C4-2B (cell line): ENCODE measurements at regions not wholly inside any gene's neighbourhood (a gene's known extent, or its start where the extent isn't known, plus 50 kb on each side); places are given as distances from the start of the nearest gene placed in this dataset.

Source experiments
- ZFX ChIP-seq: fragments of 450-650 bp; IDR thresholded peaks from 2 replicates; pipeline ENCODE4 v1.6.1; 2017
- TF ChIP-seq, protein P1 (sequence below): fragments of 450-650 bp; conservative IDR thresholded peaks from 2 replicates; pipeline ENCODE4 v1.5.1; 2017; ENCODE audit warnings: mild to moderate bottlenecking

DNA sequence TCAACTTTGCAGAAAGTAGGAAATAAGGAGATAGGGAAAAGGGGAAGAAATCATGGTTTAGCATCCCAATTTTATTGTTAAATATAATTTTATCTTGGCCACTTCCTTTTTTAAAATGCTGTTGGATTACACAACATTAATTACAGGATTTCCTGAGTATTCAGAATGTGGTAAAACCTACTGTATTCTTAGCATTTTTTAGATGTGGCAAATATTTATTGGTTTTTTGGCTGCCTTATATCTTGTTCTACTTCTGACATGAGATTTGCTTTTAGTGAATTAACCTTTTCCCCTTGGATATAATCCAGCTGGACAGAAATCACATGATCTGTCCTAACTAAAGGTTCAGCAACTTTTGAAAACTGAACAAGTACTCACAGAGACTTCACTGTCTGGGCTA, 104.9 kb downstream of the PTGS2 start:
- TF ChIP-seq, protein P1, sequence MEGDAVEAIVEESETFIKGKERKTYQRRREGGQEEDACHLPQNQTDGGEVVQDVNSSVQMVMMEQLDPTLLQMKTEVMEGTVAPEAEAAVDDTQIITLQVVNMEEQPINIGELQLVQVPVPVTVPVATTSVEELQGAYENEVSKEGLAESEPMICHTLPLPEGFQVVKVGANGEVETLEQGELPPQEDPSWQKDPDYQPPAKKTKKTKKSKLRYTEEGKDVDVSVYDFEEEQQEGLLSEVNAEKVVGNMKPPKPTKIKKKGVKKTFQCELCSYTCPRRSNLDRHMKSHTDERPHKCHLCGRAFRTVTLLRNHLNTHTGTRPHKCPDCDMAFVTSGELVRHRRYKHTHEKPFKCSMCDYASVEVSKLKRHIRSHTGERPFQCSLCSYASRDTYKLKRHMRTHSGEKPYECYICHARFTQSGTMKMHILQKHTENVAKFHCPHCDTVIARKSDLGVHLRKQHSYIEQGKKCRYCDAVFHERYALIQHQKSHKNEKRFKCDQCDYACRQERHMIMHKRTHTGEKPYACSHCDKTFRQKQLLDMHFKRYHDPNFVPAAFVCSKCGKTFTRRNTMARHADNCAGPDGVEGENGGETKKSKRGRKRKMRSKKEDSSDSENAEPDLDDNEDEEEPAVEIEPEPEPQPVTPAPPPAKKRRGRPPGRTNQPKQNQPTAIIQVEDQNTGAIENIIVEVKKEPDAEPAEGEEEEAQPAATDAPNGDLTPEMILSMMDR: no peak
- no peak for TF ChIP-seq ZFX
